Activated CD4-positive, CD25-positive, alpha-beta regulatory T cell treated with anti-CD3 and anti-CD28 coated beads, Interleukin-2, amount 50 U/mL, for 72 hours (primary cell): ENCODE measurements at regions not wholly inside any gene's neighbourhood (a gene's known extent, or its start where the extent isn't known, plus 50 kb on each side); places are given as distances from the start of the nearest gene placed in this dataset.

Source experiments
- DNase-seq: peaks from one replicate; pipeline ENCODE4 v3.0.0; 2021

- DNase-seq: no peak
Observed at GRCh38 chr1:5105744-5106143, 451.3 kb downstream of the AJAP1 start.

DNA sequence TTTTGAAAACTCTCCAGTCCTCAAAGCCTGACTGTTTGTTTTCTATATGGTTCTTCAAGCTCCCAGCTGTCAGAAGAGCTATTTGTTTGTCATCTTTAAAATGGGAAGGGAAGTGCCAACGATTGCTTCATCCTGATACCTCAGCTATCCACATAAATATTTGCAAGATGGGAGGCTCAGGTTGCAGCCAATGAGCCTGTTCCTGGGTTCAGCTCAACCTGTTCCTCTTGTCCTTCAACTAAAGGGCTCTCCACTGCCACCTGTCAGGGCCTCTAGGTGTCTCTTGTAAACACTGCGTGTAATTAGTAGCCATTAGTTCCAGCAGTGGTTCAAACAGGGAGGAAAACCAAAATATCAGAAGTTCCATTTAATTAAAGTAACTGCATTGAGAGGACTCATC lies 445.1 kb downstream of the AJAP1 start:
- DNase-seq: no peak

DNA sequence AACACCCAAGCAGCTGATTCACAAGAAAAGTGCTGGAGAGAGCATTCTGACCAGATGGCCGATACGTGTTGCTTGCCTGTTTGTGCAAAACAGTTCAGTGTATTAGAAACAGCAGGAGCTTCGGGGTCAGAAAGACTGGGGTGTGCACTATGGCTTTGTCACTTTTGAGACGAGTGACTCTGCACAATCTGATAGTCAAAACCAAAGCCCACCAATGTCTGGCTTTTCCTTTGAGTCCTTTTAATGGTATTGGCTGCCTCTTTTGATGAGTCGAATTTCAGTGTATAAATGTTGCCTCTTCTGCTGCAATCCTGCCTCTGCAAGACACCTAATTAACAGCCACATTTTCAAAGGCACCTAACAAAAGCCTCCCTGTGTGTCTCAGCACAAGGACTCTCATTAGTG lies 444.6 kb downstream of the AJAP1 start:
- DNase-seq: no peak

DNA sequence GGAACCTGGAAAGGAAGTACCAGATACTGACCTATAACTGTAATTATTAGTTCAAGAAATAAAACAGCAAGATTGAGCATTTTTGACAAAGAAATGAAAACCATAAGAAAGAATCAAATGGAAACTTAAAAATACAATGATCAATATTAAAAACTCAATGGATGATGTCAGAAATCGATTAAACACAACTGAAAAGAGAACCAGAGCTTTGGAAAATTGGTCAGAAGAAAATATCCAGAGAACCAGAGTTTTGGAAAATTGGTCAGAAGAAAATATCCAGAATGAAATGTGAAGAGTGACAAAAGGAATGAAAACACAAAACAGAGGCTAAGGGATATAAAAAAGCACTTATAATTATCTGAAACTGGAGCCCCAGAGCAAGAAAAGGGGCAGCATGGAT lies 438.6 kb downstream of the AJAP1 start:
- DNase-seq: no peak

GRCh38 chr1:5084676-5085075 lies 430.3 kb downstream of the AJAP1 start:
- DNase-seq: no peak

DNA sequence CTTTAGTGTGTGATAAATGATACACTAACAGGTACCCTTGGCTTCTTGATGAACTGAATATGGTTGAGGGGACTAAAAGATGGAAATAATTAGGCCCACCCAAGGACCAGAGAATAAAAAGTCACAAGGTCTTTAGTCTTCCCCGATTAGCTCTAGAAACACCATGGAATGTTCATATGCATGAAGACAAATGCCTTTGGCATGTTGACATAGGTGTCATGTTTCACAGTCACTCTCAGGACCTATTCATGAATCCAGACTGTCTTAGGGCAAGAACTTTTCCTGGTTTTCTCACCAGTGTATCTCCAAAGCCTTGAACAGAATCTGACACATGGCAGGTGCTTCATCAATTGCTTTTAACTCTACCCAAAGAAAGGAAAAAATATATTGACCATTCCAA lies 412.8 kb downstream of the AJAP1 start:
- DNase-seq: no peak

DNA sequence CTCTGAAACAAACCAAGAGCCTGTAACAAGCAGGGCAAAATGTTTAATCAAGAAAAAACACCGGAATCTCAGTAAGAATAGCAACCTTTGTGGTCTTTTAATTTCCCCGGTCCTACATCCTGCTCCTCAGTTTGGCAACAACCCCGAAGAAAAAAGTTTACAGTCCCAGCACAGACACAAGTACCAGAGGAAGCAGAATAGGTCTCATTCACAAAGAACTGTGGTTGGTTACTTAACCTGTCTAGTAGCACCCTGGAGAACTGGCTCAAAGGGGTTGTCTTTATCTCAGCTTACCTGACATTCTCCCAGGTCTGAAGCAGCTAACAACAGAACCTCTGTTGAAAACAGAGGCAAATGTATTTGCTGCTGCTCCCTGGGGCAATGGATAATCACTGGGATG lies 399.3 kb downstream of the AJAP1 start:
- no peak for DNase-seq

- DNase-seq: no peak
Observed at GRCh38 chr1:5029136-5029535, 374.7 kb downstream of the AJAP1 start.

DNA sequence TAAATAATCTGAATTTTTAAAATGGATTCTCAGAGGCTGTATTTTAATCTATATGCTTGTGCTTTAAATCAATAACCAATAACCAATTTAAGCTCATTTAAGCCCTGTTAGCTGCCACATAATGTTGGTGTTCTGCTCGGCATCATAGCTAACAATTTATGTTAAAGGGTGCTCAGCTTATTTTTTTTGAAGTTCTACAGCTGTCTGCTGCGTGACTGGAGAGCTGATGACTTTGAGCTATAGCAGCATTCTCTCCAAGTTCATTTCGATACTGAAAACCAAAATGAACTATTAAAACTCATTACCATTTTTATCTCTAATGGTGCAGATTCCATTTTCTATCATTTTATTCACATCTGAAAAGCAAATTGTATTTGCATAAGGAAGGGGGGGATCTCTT lies 357.8 kb downstream of the AJAP1 start:
- no peak for DNase-seq

- DNase-seq: no peak
Observed at GRCh38 chr1:5010656-5011055, 356.2 kb downstream of the AJAP1 start.

DNA sequence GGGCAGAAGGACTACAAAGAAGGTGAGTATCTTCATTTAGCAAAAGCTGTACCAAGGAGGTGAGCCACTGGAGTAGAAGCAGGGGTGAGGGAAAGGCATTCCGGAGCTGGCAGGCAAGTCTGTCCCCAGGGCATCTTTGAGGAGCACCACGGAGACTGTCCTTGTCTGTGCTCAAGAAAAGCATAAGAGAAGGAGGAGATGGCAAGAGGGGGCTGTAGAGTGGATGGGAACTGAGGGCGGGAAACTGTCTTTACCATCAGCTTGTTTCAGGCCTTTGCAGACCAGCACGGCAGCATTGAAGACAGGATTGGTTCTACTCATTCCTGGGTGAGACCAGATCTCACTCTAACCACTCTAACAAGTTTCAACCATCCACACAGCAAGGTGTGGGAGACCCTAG lies 355.8 kb downstream of the AJAP1 start:
- no peak for DNase-seq

- DNase-seq: no peak
Observed at GRCh38 chr1:5009376-5010065, 355.1 kb downstream of the AJAP1 start.

- no peak for DNase-seq
Observed at GRCh38 chr1:5005171-5005570, 350.8 kb downstream of the AJAP1 start.

- DNase-seq: no peak
Observed at GRCh38 chr1:5002676-5003075, 348.3 kb downstream of the AJAP1 start.

- no peak for DNase-seq
Observed at GRCh38 chr1:5001466-5001865, 347.1 kb downstream of the AJAP1 start.

DNA sequence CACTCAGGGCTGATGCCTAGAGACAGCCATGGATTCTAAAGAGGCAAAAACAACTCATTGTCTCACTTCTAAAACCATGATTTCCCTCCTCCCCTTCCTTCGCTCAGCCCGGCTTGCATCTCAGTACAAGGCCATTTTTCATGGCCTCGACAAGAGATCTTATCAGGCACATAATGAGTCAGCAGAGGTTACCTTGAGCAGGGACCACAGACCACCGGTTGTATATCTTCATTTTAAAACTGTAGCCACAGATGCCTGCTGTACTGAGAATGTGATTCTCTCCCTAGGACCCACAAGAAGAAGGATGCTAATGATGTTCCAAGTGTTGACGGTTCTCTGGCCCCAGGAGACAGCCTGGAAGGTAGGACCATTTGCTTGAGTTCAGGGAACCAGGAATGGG lies 331.9 kb downstream of the AJAP1 start:
- DNase-seq: no peak

- DNase-seq: no peak
Observed at GRCh38 chr1:4984841-4985240, 330.4 kb downstream of the AJAP1 start.

- DNase-seq: no peak
Observed at GRCh38 chr1:4980211-4980610, 325.8 kb downstream of the AJAP1 start.

- no peak for DNase-seq
Observed at GRCh38 chr1:4978660-4979390, 324.4 kb downstream of the AJAP1 start.

DNA sequence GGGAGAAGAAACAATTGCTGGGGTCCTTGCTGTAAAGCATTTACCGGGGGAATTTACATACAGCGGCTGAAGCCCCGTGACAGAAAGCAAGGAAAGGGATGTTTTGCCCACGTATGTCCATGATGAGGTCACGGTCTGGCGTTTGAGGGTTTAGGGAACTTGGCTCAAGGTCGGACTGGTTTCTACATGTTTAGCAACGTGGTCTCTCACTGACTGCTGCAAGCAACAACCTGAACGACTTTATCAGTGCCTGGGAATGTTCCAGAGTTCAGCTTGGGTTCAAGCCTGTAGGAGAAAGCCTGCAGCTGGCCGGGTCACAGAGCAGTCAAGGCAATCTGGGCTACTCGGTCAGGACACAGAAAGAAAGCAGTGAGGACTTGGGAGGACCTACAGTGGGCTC lies 323.3 kb downstream of the AJAP1 start:
- no peak for DNase-seq

DNA sequence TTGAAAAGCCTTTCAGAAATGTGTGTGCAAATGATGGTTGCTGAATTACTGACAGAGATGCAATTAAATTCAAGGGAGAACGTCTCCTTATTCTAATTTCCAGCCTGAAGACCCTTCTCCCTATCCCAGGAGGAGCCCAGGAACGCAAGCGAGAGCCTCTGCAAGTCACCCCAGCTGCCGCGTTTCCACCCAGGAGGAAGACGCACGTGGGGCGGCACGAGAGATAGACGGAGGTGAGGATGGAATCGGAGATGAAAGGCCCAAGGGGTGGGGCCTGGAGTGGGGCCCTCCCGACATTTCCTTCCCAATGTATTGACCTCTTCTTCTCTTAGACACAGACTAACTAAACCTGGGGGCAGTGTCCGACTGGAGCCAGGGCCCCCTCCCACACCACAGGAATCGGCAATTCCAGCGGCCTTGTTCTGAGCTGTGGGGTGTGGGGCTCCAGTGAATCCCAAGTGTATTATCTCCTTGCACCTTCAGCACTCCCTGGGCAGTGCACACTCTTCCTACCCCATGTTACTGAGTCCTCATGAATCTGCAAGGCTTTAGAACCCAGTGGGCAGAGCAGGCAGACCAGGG lies 322.5 kb downstream of the AJAP1 start:
- DNase-seq: no peak

GRCh38 chr1:4975856-4976255 lies 321.4 kb downstream of the AJAP1 start:
- no peak for DNase-seq

DNA sequence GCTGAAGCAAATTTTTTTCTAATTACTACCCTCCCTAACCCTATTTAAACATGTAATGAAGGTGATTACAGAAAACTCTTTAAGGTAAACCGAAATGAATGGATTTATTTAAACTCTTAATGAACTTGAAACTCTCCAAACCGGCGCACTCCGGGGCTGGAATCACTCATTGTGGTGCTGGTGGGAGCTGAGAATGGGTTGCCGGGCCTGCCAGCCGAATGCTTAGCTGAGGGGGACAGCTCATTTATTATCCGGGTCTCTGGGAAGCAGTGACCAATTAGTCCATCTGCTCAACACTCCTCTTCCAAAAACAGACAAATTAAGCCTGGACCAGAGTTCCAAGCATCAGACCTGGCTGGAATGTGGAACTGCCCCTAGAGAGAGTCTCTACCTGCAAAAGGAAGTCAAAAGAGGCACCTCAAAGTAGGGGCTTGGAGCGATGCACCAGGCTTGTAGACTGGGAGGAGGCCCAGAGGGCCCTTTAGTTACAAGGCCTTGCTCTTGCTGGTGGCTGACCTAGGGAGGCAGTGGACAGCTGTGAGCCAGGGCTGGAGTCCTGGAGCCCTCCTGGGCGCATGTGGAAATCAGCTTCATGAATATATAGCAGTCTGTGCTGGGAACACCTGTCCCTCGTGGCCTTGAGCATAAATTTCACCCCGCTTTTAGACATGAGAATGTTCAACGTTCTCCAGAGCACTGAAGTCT lies 320.7 kb downstream of the AJAP1 start:
- DNase-seq: no peak

GRCh38 chr1:4973341-4973740 lies 318.9 kb downstream of the AJAP1 start:
- no peak for DNase-seq
